GM23338 (cell line): ENCODE measurements at regions not wholly inside any gene's neighbourhood (a gene's known extent, or its start where the extent isn't known, plus 50 kb on each side); places are given as distances from the start of the nearest gene placed in this dataset.

Experiments
- ATAC-seq: fragments of 200-7000 bp; cut with Tn5 transposase; 3 replicates; pipeline ENCODE4 v1.9.1; 2020
- DNase-seq: peaks from one replicate; pipeline ENCODE4 v3.0.0-alpha.2; 2015; ENCODE audit warnings: low spot score
- H2AFZ ChIP-seq: fragments of 200-600 bp; sonication (generic); 2 replicates; pipeline ENCODE4 v1.8.0; 2016; ENCODE audit warnings: antibody characterized with exemption, mild to moderate bottlenecking, moderate library complexity
- H3F3A ChIP-seq: fragments of 200-600 bp; sonication (generic); replicated peaks from 2 replicates; pipeline ENCODE4 v1.8.0; 2017; ENCODE audit warnings: antibody characterized with exemption, mixed run types, low read depth
- H3K27ac ChIP-seq: fragments of 200-600 bp; sonication (generic); 2 replicates; pipeline ENCODE4 v1.6.1; 2016; ENCODE audit warnings: low read depth
- H3K27me3 ChIP-seq: fragments of 200-600 bp; sonication (generic); 2 replicates; pipeline ENCODE4 v1.8.0; 2016; ENCODE audit warnings: mild to moderate bottlenecking, mixed run types, moderate library complexity; ENCODE audit not compliant: insufficient read depth
- H3K36me3 ChIP-seq: fragments of 200-600 bp; sonication (generic); 2 replicates; pipeline ENCODE4 v1.8.0; 2016; ENCODE audit warnings: mild to moderate bottlenecking; ENCODE audit not compliant: insufficient read depth
- H3K4me1 ChIP-seq: fragments of 200-600 bp; sonication (generic); 2 replicates; pipeline ENCODE4 v1.8.0; 2016; ENCODE audit warnings: mild to moderate bottlenecking, moderate library complexity; ENCODE audit not compliant: insufficient read depth
- H3K4me2 ChIP-seq: fragments of 200-600 bp; sonication (generic); 2 replicates; pipeline ENCODE4 v1.7.1; 2017; ENCODE audit warnings: mixed run types
- H3K4me3 ChIP-seq: fragments of 200-600 bp; sonication (generic); 2 replicates; pipeline ENCODE4 v1.6.1; 2016; ENCODE audit warnings: mixed run types
- H3K79me2 ChIP-seq: fragments of 200-600 bp; sonication (generic); replicated peaks from 2 replicates; pipeline ENCODE4 v1.8.0; 2017; ENCODE audit warnings: mild to moderate bottlenecking; ENCODE audit not compliant: insufficient read depth
- H3K9me2 ChIP-seq: fragments of 200-600 bp; sonication (generic); 2 replicates; pipeline ENCODE4 v1.8.0; 2017; ENCODE audit not compliant: insufficient read depth
- H4K20me1 ChIP-seq: fragments of 200-600 bp; sonication (generic); replicated peaks from 2 replicates; pipeline ENCODE4 v1.8.0; 2017; ENCODE audit warnings: mild to moderate bottlenecking; ENCODE audit not compliant: insufficient read depth
- H3K27ac Mint-ChIP-seq: 2 replicates; pipeline ENCODE4 v1.8.0; 2020; ENCODE audit warnings: inconsistent platforms, mild to moderate bottlenecking, moderate library complexity, mixed read lengths
- H3K27me3 Mint-ChIP-seq: 3 replicates; pipeline ENCODE4 v1.8.0; 2022; ENCODE audit warnings: low read depth, mild to moderate bottlenecking, moderate library complexity, mixed read lengths, inconsistent platforms; ENCODE audit not compliant: insufficient read depth, poor library complexity
- H3K36me3 Mint-ChIP-seq: 3 replicates; pipeline ENCODE4 v1.8.0; 2021; ENCODE audit warnings: low read depth, mild to moderate bottlenecking, inconsistent platforms, moderate library complexity, mixed read lengths
- H3K4me1 Mint-ChIP-seq: 3 replicates; pipeline ENCODE4 v1.8.0; 2020; ENCODE audit warnings: mild to moderate bottlenecking, inconsistent platforms, mixed read lengths
- H3K4me3 Mint-ChIP-seq: 3 replicates; pipeline ENCODE4 v1.8.0; 2021; ENCODE audit warnings: moderate library complexity, mild to moderate bottlenecking, inconsistent platforms, mixed read lengths
- H3K9me3 Mint-ChIP-seq: 3 replicates; pipeline ENCODE4 v1.8.0; 2020; ENCODE audit warnings: moderate library complexity, mild to moderate bottlenecking, inconsistent platforms, mixed read lengths
- CREB1 ChIP-seq: fragments of 250-450 bp; sonication (Bioruptor Pico); IDR thresholded peaks from 2 replicates; pipeline ENCODE4 v1.5.0; 2020; ENCODE audit warnings: low read depth, mild to moderate bottlenecking, moderate library complexity
- EZH2 ChIP-seq: fragments of 200-600 bp; sonication (generic); IDR thresholded peaks from one replicate; pipeline ENCODE4 v1.8.0; 2017; ENCODE audit warnings: antibody characterized with exemption, mild to moderate bottlenecking, low read depth; ENCODE audit not compliant: unreplicated experiment
- JUNB ChIP-seq: IDR thresholded peaks from one replicate; pipeline ENCODE4 v1.6.1; 2016; ENCODE audit warnings: antibody characterized with exemption; ENCODE audit not compliant: unreplicated experiment
- NANOG ChIP-seq: IDR thresholded peaks from 2 replicates; pipeline ENCODE4 v1.6.1; 2016; ENCODE audit warnings: antibody characterized with exemption, borderline replicate concordance
- POLR2AphosphoS5 ChIP-seq: IDR thresholded peaks from 2 replicates; pipeline ENCODE4 v1.6.1; 2016; ENCODE audit warnings: antibody characterized with exemption, low read depth
- STAT1 ChIP-seq: IDR thresholded peaks from one replicate; pipeline ENCODE4 v1.6.1; 2016; ENCODE audit warnings: antibody characterized with exemption; ENCODE audit not compliant: unreplicated experiment
- ZNF114 ChIP-seq: fragments of 250-450 bp; sonication (Bioruptor Pico); IDR thresholded peaks from 2 replicates; pipeline ENCODE4 v1.5.0; 2020; ENCODE audit warnings: mild to moderate bottlenecking, moderate library complexity
- TF ChIP-seq, protein P1 (sequence below), 2 experiments: fragments of 200-600 bp in 1 of 2; sonication (generic) in 1 of 2; conservative IDR thresholded peaks; 2 replicates each; pipeline versions ENCODE4 v1.5.1 to v1.6.1; 2016 to 2017; ENCODE audit warnings: antibody characterized with exemption in 2 of 2, low read depth in 2 of 2, mild to moderate bottlenecking in 2 of 2, moderate library complexity in 1 of 2
- TF ChIP-seq, protein P2 (sequence below): IDR thresholded peaks from one replicate; pipeline ENCODE4 v1.6.1; 2018; ENCODE audit warnings: antibody characterized with exemption; ENCODE audit not compliant: unreplicated experiment
- TF ChIP-seq, protein P3 (sequence below): fragments of 250-450 bp; sonication (Bioruptor Pico); IDR thresholded peaks from 2 replicates; pipeline ENCODE4 v1.5.0; 2020; ENCODE audit warnings: mild to moderate bottlenecking, moderate library complexity
- TF ChIP-seq, protein P4 (sequence below): IDR thresholded peaks from 2 replicates; pipeline ENCODE4 v1.6.1; 2016; ENCODE audit warnings: antibody characterized with exemption

DNA sequence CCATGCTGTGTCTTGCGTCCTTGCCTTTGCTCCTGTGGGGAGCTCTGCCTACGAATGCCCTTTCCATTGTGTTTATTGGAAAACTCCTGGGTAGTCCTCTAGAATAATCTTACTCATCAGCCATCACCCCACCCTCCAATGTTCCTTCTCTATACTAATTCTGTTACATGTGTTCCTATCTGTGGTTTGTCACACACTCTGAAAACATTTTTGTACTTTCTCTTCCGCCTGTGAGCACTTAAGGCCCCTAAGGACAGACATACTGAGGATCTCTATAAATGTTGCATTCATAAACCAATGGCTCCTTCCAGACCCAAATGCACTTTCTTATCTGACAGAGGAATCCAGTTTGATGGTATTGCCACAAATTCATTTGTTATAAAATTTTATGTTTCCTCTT lies 53.9 kb upstream of the MON1B start:
- H3K4me1 Mint-ChIP-seq, result peaks cover 9% of the 10 kb centered on the region
- Histone ChIP-seq H3K27me3 (no peaks in the 10 kb centered on the region), H3K27ac (no peak overlapping the region), H3F3A (no peaks in the 10 kb centered on the region), H3K36me3 (no peaks in the 10 kb centered on the region), H3K9me2 (no peaks in the 10 kb centered on the region), H3K4me1 (peaks cover 14% of the 10 kb centered on the region), H3K4me3 (no peak overlapping the region), H2AFZ (no peak overlapping the region), H3K4me2 (no peak overlapping the region), H3K79me2 (no peaks in the 10 kb centered on the region), H4K20me1 (no peaks in the 10 kb centered on the region; the same call in 1 of the 2 replicates)
- no peak overlapping the region for H3K27ac Mint-ChIP-seq
- no peak overlapping the region for H3K4me3 Mint-ChIP-seq
- H3K36me3 Mint-ChIP-seq, result peaks cover 2% of the 10 kb centered on the region; the same call in 1 of the 3 replicates
- no peak for DNase-seq
- TF ChIP-seq STAT1 (no peak), ZNF114 (CRISPR knock-in tag) (no peak), JUNB (no peak), CREB1 (CRISPR knock-in tag) (no peak), EZH2 (no peak), POLR2AphosphoS5 (no peak), NANOG (no peak)
- TF ChIP-seq, protein P1, sequence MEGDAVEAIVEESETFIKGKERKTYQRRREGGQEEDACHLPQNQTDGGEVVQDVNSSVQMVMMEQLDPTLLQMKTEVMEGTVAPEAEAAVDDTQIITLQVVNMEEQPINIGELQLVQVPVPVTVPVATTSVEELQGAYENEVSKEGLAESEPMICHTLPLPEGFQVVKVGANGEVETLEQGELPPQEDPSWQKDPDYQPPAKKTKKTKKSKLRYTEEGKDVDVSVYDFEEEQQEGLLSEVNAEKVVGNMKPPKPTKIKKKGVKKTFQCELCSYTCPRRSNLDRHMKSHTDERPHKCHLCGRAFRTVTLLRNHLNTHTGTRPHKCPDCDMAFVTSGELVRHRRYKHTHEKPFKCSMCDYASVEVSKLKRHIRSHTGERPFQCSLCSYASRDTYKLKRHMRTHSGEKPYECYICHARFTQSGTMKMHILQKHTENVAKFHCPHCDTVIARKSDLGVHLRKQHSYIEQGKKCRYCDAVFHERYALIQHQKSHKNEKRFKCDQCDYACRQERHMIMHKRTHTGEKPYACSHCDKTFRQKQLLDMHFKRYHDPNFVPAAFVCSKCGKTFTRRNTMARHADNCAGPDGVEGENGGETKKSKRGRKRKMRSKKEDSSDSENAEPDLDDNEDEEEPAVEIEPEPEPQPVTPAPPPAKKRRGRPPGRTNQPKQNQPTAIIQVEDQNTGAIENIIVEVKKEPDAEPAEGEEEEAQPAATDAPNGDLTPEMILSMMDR (conservative IDR thresholded peaks at IDR 0.05; ENCODE audit: low read depth in 2 of 2), result no peak
- TF ChIP-seq, protein P2, sequence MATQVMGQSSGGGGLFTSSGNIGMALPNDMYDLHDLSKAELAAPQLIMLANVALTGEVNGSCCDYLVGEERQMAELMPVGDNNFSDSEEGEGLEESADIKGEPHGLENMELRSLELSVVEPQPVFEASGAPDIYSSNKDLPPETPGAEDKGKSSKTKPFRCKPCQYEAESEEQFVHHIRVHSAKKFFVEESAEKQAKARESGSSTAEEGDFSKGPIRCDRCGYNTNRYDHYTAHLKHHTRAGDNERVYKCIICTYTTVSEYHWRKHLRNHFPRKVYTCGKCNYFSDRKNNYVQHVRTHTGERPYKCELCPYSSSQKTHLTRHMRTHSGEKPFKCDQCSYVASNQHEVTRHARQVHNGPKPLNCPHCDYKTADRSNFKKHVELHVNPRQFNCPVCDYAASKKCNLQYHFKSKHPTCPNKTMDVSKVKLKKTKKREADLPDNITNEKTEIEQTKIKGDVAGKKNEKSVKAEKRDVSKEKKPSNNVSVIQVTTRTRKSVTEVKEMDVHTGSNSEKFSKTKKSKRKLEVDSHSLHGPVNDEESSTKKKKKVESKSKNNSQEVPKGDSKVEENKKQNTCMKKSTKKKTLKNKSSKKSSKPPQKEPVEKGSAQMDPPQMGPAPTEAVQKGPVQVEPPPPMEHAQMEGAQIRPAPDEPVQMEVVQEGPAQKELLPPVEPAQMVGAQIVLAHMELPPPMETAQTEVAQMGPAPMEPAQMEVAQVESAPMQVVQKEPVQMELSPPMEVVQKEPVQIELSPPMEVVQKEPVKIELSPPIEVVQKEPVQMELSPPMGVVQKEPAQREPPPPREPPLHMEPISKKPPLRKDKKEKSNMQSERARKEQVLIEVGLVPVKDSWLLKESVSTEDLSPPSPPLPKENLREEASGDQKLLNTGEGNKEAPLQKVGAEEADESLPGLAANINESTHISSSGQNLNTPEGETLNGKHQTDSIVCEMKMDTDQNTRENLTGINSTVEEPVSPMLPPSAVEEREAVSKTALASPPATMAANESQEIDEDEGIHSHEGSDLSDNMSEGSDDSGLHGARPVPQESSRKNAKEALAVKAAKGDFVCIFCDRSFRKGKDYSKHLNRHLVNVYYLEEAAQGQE, result no peak
- TF ChIP-seq, protein P3, sequence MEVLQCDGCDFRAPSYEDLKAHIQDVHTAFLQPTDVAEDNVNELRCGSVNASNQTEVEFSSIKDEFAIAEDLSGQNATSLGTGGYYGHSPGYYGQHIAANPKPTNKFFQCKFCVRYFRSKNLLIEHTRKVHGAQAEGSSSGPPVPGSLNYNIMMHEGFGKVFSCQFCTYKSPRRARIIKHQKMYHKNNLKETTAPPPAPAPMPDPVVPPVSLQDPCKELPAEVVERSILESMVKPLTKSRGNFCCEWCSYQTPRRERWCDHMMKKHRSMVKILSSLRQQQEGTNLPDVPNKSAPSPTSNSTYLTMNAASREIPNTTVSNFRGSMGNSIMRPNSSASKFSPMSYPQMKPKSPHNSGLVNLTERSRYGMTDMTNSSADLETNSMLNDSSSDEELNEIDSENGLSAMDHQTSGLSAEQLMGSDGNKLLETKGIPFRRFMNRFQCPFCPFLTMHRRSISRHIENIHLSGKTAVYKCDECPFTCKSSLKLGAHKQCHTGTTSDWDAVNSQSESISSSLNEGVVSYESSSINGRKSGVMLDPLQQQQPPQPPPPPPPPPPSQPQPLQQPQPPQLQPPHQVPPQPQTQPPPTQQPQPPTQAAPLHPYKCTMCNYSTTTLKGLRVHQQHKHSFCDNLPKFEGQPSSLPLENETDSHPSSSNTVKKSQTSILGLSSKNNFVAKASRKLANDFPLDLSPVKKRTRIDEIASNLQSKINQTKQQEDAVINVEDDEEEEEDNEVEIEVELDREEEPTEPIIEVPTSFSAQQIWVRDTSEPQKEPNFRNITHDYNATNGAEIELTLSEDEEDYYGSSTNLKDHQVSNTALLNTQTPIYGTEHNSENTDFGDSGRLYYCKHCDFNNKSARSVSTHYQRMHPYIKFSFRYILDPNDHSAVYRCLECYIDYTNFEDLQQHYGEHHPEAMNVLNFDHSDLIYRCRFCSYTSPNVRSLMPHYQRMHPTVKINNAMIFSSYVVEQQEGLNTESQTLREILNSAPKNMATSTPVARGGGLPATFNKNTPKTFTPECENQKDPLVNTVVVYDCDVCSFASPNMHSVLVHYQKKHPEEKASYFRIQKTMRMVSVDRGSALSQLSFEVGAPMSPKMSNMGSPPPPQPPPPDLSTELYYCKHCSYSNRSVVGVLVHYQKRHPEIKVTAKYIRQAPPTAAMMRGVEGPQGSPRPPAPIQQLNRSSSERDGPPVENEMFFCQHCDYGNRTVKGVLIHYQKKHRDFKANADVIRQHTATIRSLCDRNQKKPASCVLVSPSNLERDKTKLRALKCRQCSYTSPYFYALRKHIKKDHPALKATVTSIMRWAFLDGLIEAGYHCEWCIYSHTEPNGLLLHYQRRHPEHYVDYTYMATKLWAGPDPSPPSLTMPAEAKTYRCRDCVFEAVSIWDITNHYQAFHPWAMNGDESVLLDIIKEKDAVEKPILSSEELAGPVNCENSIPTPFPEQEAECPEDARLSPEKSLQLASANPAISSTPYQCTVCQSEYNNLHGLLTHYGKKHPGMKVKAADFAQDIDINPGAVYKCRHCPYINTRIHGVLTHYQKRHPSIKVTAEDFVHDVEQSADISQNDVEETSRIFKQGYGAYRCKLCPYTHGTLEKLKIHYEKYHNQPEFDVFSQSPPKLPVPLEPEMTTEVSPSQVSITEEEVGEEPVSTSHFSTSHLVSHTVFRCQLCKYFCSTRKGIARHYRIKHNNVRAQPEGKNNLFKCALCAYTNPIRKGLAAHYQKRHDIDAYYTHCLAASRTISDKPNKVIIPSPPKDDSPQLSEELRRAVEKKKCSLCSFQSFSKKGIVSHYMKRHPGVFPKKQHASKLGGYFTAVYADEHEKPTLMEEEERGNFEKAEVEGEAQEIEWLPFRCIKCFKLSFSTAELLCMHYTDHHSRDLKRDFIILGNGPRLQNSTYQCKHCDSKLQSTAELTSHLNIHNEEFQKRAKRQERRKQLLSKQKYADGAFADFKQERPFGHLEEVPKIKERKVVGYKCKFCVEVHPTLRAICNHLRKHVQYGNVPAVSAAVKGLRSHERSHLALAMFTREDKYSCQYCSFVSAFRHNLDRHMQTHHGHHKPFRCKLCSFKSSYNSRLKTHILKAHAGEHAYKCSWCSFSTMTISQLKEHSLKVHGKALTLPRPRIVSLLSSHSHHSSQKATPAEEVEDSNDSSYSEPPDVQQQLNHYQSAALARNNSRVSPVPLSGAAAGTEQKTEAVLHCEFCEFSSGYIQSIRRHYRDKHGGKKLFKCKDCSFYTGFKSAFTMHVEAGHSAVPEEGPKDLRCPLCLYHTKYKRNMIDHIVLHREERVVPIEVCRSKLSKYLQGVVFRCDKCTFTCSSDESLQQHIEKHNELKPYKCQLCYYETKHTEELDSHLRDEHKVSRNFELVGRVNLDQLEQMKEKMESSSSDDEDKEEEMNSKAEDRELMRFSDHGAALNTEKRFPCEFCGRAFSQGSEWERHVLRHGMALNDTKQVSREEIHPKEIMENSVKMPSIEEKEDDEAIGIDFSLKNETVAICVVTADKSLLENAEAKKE (CRISPR knock-in tag), result no peak
- TF ChIP-seq, protein P4, sequence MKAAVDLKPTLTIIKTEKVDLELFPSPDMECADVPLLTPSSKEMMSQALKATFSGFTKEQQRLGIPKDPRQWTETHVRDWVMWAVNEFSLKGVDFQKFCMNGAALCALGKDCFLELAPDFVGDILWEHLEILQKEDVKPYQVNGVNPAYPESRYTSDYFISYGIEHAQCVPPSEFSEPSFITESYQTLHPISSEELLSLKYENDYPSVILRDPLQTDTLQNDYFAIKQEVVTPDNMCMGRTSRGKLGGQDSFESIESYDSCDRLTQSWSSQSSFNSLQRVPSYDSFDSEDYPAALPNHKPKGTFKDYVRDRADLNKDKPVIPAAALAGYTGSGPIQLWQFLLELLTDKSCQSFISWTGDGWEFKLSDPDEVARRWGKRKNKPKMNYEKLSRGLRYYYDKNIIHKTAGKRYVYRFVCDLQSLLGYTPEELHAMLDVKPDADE, result no peak
- ATAC-seq, result no peak
- H3K9me3 Mint-ChIP-seq, result peaks cover 45% of the 10 kb centered on the region
- peaks cover 5% of the 10 kb centered on the region for H3K27me3 Mint-ChIP-seq
